Ishikawa (cell line): ENCODE measurements at regions not wholly inside any gene's neighbourhood (a gene's known extent, or its start where the extent isn't known, plus 50 kb on each side); places are given as distances from the start of the nearest gene placed in this dataset.

Experiments
- CEBPB ChIP-seq: IDR thresholded peaks from 2 replicates; pipeline ENCODE4 v1.6.1; 2012
- CREB1 ChIP-seq: IDR thresholded peaks from 2 replicates; pipeline ENCODE4 v1.6.1; 2012; ENCODE audit warnings: low read depth
- EGR1 ChIP-seq: IDR thresholded peaks from 2 replicates; pipeline ENCODE4 v1.6.1; 2012
- EP300 ChIP-seq: IDR thresholded peaks from 2 replicates; pipeline ENCODE4 v1.6.1; 2012; ENCODE audit warnings: borderline replicate concordance
- FOXM1 ChIP-seq: IDR thresholded peaks from 2 replicates; pipeline ENCODE4 v1.6.1; 2012; ENCODE audit warnings: low read depth, borderline replicate concordance
- MAX ChIP-seq: IDR thresholded peaks from 2 replicates; pipeline ENCODE4 v1.6.1; 2012
- NFIC ChIP-seq: IDR thresholded peaks from 2 replicates; pipeline ENCODE4 v1.6.1; 2012
- RAD21 ChIP-seq: IDR thresholded peaks from 2 replicates; pipeline ENCODE4 v1.6.1; 2012; ENCODE audit warnings: low read depth
- REST ChIP-seq: IDR thresholded peaks from 2 replicates; pipeline ENCODE4 v1.6.1; 2012; ENCODE audit warnings: low read depth, mild to moderate bottlenecking
- TAF1 ChIP-seq: IDR thresholded peaks from 2 replicates; pipeline ENCODE4 v1.6.1; 2012; ENCODE audit warnings: low read depth, mild to moderate bottlenecking
- TCF12 ChIP-seq: IDR thresholded peaks from 2 replicates; pipeline ENCODE4 v1.6.1; 2012; ENCODE audit warnings: low read depth
- TEAD4 ChIP-seq: IDR thresholded peaks from 2 replicates; pipeline ENCODE4 v1.6.1; 2012
- USF1 ChIP-seq: IDR thresholded peaks from 2 replicates; pipeline ENCODE4 v1.6.1; 2012
- YY1 ChIP-seq: IDR thresholded peaks from 2 replicates; pipeline ENCODE4 v1.6.1; 2012; ENCODE audit warnings: low read depth
- ZBTB7A ChIP-seq: IDR thresholded peaks from 2 replicates; pipeline ENCODE4 v1.6.1; 2012; ENCODE audit warnings: low read depth

GRCh38 chr2:215624423-215624829, 188.6 kb upstream of the FN1 start:
- TF ChIP-seq REST (no peak), TAF1 (no peak), EP300 (no peak), ZBTB7A (no peak), CREB1 (no peak), EGR1 (no peak), TCF12 (no peak)

GRCh38 chr2:215622837-215623236, 187.0 kb upstream of the FN1 start:
- no peak for TF ChIP-seq CEBPB
- no peak for TF ChIP-seq EGR1
- no peak for TF ChIP-seq EP300
- TF ChIP-seq USF1: no peak
- no peak for TF ChIP-seq REST
- TF ChIP-seq TEAD4: no peak
- TF ChIP-seq TCF12: no peak
- TF ChIP-seq MAX: no peak
- no peak for TF ChIP-seq TAF1
- TF ChIP-seq FOXM1: no peak
- TF ChIP-seq YY1: no peak
- no peak for TF ChIP-seq ZBTB7A
- TF ChIP-seq CREB1: no peak
- TF ChIP-seq RAD21: no peak
- TF ChIP-seq NFIC: no peak

- TF ChIP-seq ZBTB7A (no peak), RAD21 (no peak), TAF1 (no peak), CREB1 (no peak), EP300 (no peak), TCF12 (no peak), USF1 (no peak)
Observed at GRCh38 chr2:215621381-215621780, 185.5 kb upstream of the FN1 start.

GRCh38 chr2:215620528-215620927, 184.7 kb upstream of the FN1 start:
- TF ChIP-seq NFIC (no peak), EP300 (no peak), EGR1 (no peak), REST (no peak), USF1 (no peak), CREB1 (no peak), TAF1 (no peak), RAD21 (no peak), TEAD4 (no peak), ZBTB7A (no peak), YY1 (no peak), MAX (no peak)

- TF ChIP-seq MAX: no peak
- TF ChIP-seq YY1: no peak
- peak; percentile 99 for TF ChIP-seq CEBPB
- TF ChIP-seq RAD21: no peak
- no peak for TF ChIP-seq TCF12
- TF ChIP-seq NFIC: no peak
- no peak for TF ChIP-seq ZBTB7A
- no peak for TF ChIP-seq TEAD4
Observed at GRCh38 chr2:215619989-215620388, 184.1 kb upstream of the FN1 start.
